PC-9 (cell line): ENCODE measurements at regions not wholly inside any gene's neighbourhood (a gene's known extent, or its start where the extent isn't known, plus 50 kb on each side); places are given as distances from the start of the nearest gene placed in this dataset.

Source experiments
- BruUV-seq: library from RNA; stranded (reverse); fragments of 400-500 nt; replicated peaks from 2 replicates; lab custom pipeline; 2021; lab: Mats Ljungman, UMichigan
- CTCF ChIA-PET: fragments of 300-600 bp; sonication (Branson Sonifier 250); formaldehyde crosslinking; loops from one replicate; lab custom pipeline; 2022; ENCODE audit warnings: antibody characterized with exemption; lab: Charles Lee
- POLR2A ChIA-PET: fragments of 300-600 bp; sonication (Branson Sonifier 250); formaldehyde crosslinking; loops from one replicate; lab custom pipeline; 2022; ENCODE audit warnings: antibody characterized with exemption; ENCODE audit not compliant: unreplicated experiment; lab: Charles Lee
- DNase-seq, 2 experiments: peaks; one replicate each; pipeline versions ENCODE4 v3.0.0 to v3.0.0-alpha.2; 2015 to 2022; ENCODE audit warnings: mixed read lengths in 1 of 2
- H2AFZ ChIP-seq: fragments of 200-600 bp; sonication (generic); 2 replicates; pipeline ENCODE4 v1.8.1; 2017; ENCODE audit warnings: antibody characterized with exemption
- H3F3A ChIP-seq: fragments of 200-600 bp; sonication (generic); 2 replicates; pipeline ENCODE4 v1.8.1; 2017; ENCODE audit warnings: antibody characterized with exemption, mild to moderate bottlenecking, low read depth; ENCODE audit not compliant: insufficient read depth
- H3K27ac ChIP-seq: fragments of 200-600 bp; sonication (generic); 2 replicates; pipeline ENCODE4 v1.6.1; 2016; ENCODE audit warnings: mixed run types
- H3K27me3 ChIP-seq: fragments of 200-600 bp; sonication (generic); 2 replicates; pipeline ENCODE4 v1.6.1; 2016; ENCODE audit warnings: low read depth, mixed run types; ENCODE audit not compliant: insufficient read depth
- H3K36me3 ChIP-seq: fragments of 200-600 bp; sonication (generic); 2 replicates; pipeline ENCODE4 v1.6.1; 2016; ENCODE audit warnings: low read depth, mixed run types
- H3K4me1 ChIP-seq: fragments of 200-600 bp; sonication (generic); replicated peaks from 2 replicates; pipeline ENCODE4 v1.6.1; 2016; ENCODE audit warnings: mixed run types; ENCODE audit not compliant: insufficient read depth
- H3K4me2 ChIP-seq: fragments of 200-600 bp; sonication (generic); 2 replicates; pipeline ENCODE4 v1.6.1; 2017; ENCODE audit warnings: mixed run types
- H3K4me3 ChIP-seq: fragments of 200-600 bp; sonication (generic); 2 replicates; pipeline ENCODE4 v1.6.1; 2016; ENCODE audit warnings: mixed run types
- H3K79me2 ChIP-seq: fragments of 200-600 bp; sonication (generic); 2 replicates; pipeline ENCODE4 v1.6.1; 2017; ENCODE audit warnings: low read depth, mixed run types
- H3K9me2 ChIP-seq: fragments of 200-600 bp; sonication (generic); 2 replicates; pipeline ENCODE4 v1.8.1; 2017; ENCODE audit warnings: mild to moderate bottlenecking; ENCODE audit not compliant: insufficient read depth
- H3K9me3 ChIP-seq: fragments of 200-600 bp; sonication (generic); 2 replicates; pipeline ENCODE4 v1.8.1; 2016; ENCODE audit warnings: low read depth; ENCODE audit not compliant: insufficient read depth
- H4K20me1 ChIP-seq: fragments of 200-600 bp; sonication (generic); 2 replicates; pipeline ENCODE4 v1.8.1; 2017; ENCODE audit not compliant: insufficient read depth
- EZH2 ChIP-seq: fragments of 200-600 bp; sonication (generic); IDR thresholded peaks from 2 replicates; pipeline ENCODE4 v1.8.0; 2017; ENCODE audit warnings: antibody characterized with exemption, low read depth
- intact Hi-C: fragments of 100-400 bp; cut with micrococcal nuclease; formaldehyde crosslinking; loops from one replicate; pipeline ENCODE4 v1.10.0; 2022; ENCODE audit not compliant: unreplicated experiment
- TF ChIP-seq, protein P1 (sequence below): fragments of 200-600 bp; sonication (generic); conservative IDR thresholded peaks from 2 replicates; pipeline ENCODE4 v1.6.1; 2017; ENCODE audit warnings: mixed run types, antibody characterized with exemption, mild to moderate bottlenecking, moderate library complexity

DNA sequence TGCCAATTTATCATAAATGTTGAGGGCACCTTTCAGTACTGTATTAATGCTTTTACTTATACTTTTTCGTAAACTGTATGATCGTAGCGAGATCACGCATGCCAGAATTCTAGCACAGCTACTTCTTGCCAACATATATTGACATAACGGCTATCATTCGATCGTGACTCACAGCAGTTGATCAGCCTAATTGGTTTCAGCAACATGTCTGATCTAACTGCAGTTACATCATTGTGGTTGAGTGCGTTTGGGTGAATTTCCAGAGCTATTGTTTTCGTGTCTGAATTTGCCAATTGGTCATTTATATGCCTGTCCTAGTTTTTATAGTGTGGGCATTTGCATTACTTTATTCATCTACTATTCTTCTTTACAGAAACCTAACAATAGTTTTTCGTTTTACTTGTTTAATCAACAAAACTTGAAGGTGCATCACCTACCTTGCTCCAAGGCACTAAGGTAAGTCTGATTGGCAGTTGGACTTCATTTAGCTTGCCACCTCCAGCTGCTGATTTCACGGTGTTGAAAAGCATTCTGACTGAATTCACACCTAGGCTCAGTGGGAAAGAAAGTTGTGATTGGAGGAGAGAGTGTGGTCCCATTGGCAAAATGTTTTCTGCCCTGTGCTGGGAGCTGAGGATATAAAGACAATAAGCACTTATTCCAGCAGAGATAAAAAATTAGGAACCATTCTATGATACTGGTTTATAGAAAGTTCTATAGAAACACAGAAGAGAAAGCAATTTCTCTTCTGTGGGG is 120.9 kb upstream of the RGMA start:
- no peak overlapping the region for H3K4me2 ChIP-seq
- DNase-seq: no peak
- intact Hi-C loops: no loop called here
- H3K27me3 ChIP-seq: peaks cover 65% of the 10 kb centered on the region
- TF ChIP-seq EZH2: no peak
- TF ChIP-seq, protein P1, sequence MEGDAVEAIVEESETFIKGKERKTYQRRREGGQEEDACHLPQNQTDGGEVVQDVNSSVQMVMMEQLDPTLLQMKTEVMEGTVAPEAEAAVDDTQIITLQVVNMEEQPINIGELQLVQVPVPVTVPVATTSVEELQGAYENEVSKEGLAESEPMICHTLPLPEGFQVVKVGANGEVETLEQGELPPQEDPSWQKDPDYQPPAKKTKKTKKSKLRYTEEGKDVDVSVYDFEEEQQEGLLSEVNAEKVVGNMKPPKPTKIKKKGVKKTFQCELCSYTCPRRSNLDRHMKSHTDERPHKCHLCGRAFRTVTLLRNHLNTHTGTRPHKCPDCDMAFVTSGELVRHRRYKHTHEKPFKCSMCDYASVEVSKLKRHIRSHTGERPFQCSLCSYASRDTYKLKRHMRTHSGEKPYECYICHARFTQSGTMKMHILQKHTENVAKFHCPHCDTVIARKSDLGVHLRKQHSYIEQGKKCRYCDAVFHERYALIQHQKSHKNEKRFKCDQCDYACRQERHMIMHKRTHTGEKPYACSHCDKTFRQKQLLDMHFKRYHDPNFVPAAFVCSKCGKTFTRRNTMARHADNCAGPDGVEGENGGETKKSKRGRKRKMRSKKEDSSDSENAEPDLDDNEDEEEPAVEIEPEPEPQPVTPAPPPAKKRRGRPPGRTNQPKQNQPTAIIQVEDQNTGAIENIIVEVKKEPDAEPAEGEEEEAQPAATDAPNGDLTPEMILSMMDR: no peak
- ChIA-PET POLR2A (no interaction called here), CTCF (no interaction called here)
- H3K36me3 ChIP-seq: no peaks in the 10 kb centered on the region
- no TSS peak for BruUV-seq
- H3F3A ChIP-seq: no peaks in the 10 kb centered on the region
- H2AFZ ChIP-seq: no peak overlapping the region
- H3K9me2 ChIP-seq: no peaks in the 10 kb centered on the region
- no peaks in the 10 kb centered on the region for H3K79me2 ChIP-seq
- no peak overlapping the region for H3K27ac ChIP-seq
- H4K20me1 ChIP-seq: no peaks in the 10 kb centered on the region; the same call in 1 of the 2 replicates
- H3K4me3 ChIP-seq: no peak overlapping the region
- H3K9me3 ChIP-seq: no peaks in the 10 kb centered on the region
- H3K4me1 ChIP-seq: no peaks in the 10 kb centered on the region

DNA sequence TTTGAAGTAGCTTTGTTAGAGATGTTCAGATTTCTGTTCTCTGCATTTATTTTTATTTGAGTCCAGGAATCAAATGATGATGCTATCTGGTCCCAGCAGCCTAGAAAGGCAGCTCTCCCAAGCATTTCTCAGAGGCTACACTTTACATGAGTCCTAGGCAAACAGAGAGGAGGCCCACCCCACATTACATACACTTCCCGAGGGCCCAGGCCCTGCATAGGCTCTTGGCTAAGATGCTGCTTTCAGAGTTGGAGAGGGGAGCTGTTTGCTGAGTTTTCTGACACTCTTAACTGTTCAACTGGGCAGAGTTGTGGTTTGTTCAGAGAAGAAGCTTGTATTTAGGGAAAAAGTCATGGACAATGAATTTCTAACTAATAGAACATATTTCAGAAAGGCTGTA is 117.9 kb upstream of the RGMA start:
- no peaks in the 10 kb centered on the region for H3K36me3 ChIP-seq
- POLR2A ChIA-PET: no interaction called here
- no peaks in the 10 kb centered on the region for H3K9me3 ChIP-seq
- TF ChIP-seq, protein P1: no peak
- TF ChIP-seq EZH2: no peak
- no peaks in the 10 kb centered on the region for H3K79me2 ChIP-seq
- no peaks in the 10 kb centered on the region for H3K4me1 ChIP-seq
- DNase-seq: no peak
- H4K20me1 ChIP-seq: no peaks in the 10 kb centered on the region; the same call in 1 of the 2 replicates
- intact Hi-C loops: no loop called here
- BruUV-seq: no TSS peak
- H3K27ac ChIP-seq: no peak overlapping the region
- H2AFZ ChIP-seq: no peak overlapping the region
- no peaks in the 10 kb centered on the region for H3F3A ChIP-seq
- no peaks in the 10 kb centered on the region for H3K9me2 ChIP-seq
- H3K4me2 ChIP-seq: no peak overlapping the region
- peaks cover 81% of the 10 kb centered on the region for H3K27me3 ChIP-seq
- CTCF ChIA-PET: no interaction called here
- no peak overlapping the region for H3K4me3 ChIP-seq

DNA sequence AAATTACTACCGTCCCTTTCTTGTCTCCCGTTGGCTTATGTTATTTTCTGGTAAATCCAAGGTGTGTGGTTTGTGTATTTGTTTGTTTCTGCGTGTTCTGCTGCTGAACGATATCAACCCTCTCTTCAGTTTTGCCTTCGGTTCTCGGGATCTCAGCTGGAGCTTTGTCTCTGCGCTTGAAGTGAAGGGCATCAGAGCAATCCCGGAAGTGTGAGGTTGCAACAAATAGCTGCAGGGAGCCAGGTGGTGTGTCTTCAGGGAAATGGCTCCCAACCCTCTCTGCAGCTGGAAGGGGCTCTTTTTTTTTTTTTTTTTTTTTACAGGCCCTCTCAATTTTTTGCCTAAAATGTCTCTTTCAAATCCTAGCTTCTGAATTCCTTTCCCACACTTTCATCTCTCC is 116.4 kb upstream of the RGMA start:
- no peak overlapping the region for H3K27ac ChIP-seq

More for the DNA sequence above, 116.4 kb upstream of the RGMA start:
- Histone ChIP-seq H4K20me1 (no peaks in the 10 kb centered on the region; the same call in 1 of the 2 replicates), H3K4me3 (no peak overlapping the region), H3K9me3 (no peaks in the 10 kb centered on the region), H3F3A (no peaks in the 10 kb centered on the region), H3K4me1 (no peaks in the 10 kb centered on the region), H3K4me2 (no peak overlapping the region), H3K27me3 (peaks cover 94% of the 10 kb centered on the region), H3K36me3 (no peaks in the 10 kb centered on the region), H3K79me2 (no peaks in the 10 kb centered on the region), H2AFZ (no peak overlapping the region), H3K9me2 (no peaks in the 10 kb centered on the region)
- POLR2A ChIA-PET: no interaction called here
- CTCF ChIA-PET: no interaction called here
- intact Hi-C loops: no loop called here
- no peak for DNase-seq
- TF ChIP-seq, protein P1: no peak
- no peak for TF ChIP-seq EZH2
- no TSS peak for BruUV-seq
